ENCODE measurements at regions not wholly inside any gene's neighbourhood (a gene's known extent, or its start where the extent isn't known, plus 50 kb on each side); places are given as distances from the start of the nearest gene placed in this dataset.

GRCh38 chr2:205937211-205937610 lies 148.8 kb downstream of the INO80D start:
- no peak for DNase-seq (ENCODE audit: insufficient read length, low spot score)
- no peak for FAIRE-seq

GRCh38 chr2:205936446-205936845 lies 149.5 kb downstream of the INO80D start:
- no peak for DNase-seq (ENCODE audit: insufficient read length, low spot score)
- no peak for FAIRE-seq

GRCh38 chr2:205934443-205934842 lies 151.5 kb downstream of the INO80D start:
- no peak for FAIRE-seq
- no peak for DNase-seq (ENCODE audit: insufficient read length, low spot score)

GRCh38 chr2:205932861-205933260 lies 153.1 kb downstream of the INO80D start:
- DNase-seq (ENCODE audit: insufficient read length, low spot score) (no peak), FAIRE-seq (no peak)

- FAIRE-seq, result no peak
- DNase-seq (ENCODE audit: insufficient read length, low spot score), result no peak
These were observed 154.6 kb downstream of the INO80D start for GRCh38 chr2:205931388-205931787.

- no peak for FAIRE-seq
- DNase-seq (ENCODE audit: insufficient read length, low spot score), result no peak
These were observed 155.8 kb downstream of the INO80D start for GRCh38 chr2:205930209-205930608.

GRCh38 chr2:205929246-205929942 lies 156.6 kb downstream of the INO80D start:
- FAIRE-seq (no peak), DNase-seq (ENCODE audit: insufficient read length, low spot score) (no peak)

- no peak for FAIRE-seq
- peak; percentile 65 for DNase-seq (ENCODE audit: insufficient read length, low spot score)
These were observed 160.3 kb downstream of the INO80D start for GRCh38 chr2:205925373-205926337.

GRCh38 chr2:205924676-205925075 lies 161.3 kb downstream of the INO80D start:
- no peak for DNase-seq (ENCODE audit: insufficient read length, low spot score)
- FAIRE-seq, result no peak

- DNase-seq (ENCODE audit: insufficient read length, low spot score) (no peak), FAIRE-seq (no peak)
These were observed 170.8 kb downstream of the INO80D start for GRCh38 chr2:205915130-205915524.

- DNase-seq (ENCODE audit: insufficient read length, low spot score) (no peak), FAIRE-seq (no peak)
These were observed 171.5 kb downstream of the INO80D start for GRCh38 chr2:205914213-205915129.

GRCh38 chr2:205913668-205914067 lies 172.3 kb downstream of the INO80D start:
- DNase-seq (ENCODE audit: insufficient read length, low spot score) (no peak), FAIRE-seq (no peak)

- DNase-seq (ENCODE audit: insufficient read length, low spot score) (no peak), FAIRE-seq (no peak)
These were observed 174.7 kb downstream of the INO80D start for GRCh38 chr2:205911306-205911705.

GRCh38 chr2:205909184-205909572 lies 176.8 kb downstream of the INO80D start:
- no peak for FAIRE-seq
- DNase-seq (ENCODE audit: insufficient read length, low spot score), result no peak

- no peak for DNase-seq (ENCODE audit: insufficient read length, low spot score)
- no peak for FAIRE-seq
These were observed 177.5 kb downstream of the INO80D start for GRCh38 chr2:205908212-205909183.

- no peak for FAIRE-seq
- DNase-seq (ENCODE audit: insufficient read length, low spot score), result no peak
These were observed 179.6 kb downstream of the INO80D start for GRCh38 chr2:205906419-205906818.

- FAIRE-seq, result no peak
- no peak for DNase-seq (ENCODE audit: insufficient read length, low spot score)
These were observed 180.4 kb downstream of the INO80D start for GRCh38 chr2:205905576-205905975.

- FAIRE-seq (no peak), DNase-seq (ENCODE audit: insufficient read length, low spot score) (no peak)
These were observed 181.1 kb downstream of the INO80D start for GRCh38 chr2:205904873-205905272.

- no peak for DNase-seq (ENCODE audit: insufficient read length, low spot score)
- FAIRE-seq, result no peak
These were observed 182.3 kb downstream of the INO80D start for GRCh38 chr2:205903549-205904129.
